ENCODE measurements at regions not wholly inside any gene's neighbourhood (a gene's known extent, or its start where the extent isn't known, plus 50 kb on each side); places are given as distances from the start of the nearest gene placed in this dataset.

GRCh38 chr13:47114030-47114429 is 217.2 kb upstream of the HTR2A start:
- CTCF ChIA-PET: interaction anchor here (0.7 to 1.3 kb wide), 2 partner anchors 12 to 33 kb away, joined by 3 read pairs; no protein-coding TSS in a partner anchor

GRCh38 chr13:47112903-47113299 is 216.0 kb upstream of the HTR2A start:
- ChIA-PET CTCF (no interaction called here), POLR2A (interaction anchor here (1.1 kb wide), 1 partner anchor 13 kb away, joined by 3 read pairs; no protein-coding TSS in a partner anchor)
- Histone ChIP-seq H3K4me3 (ENCODE audit: control insufficient read depth in 1 of 7, extremely low read depth in 1 of 7, insufficient read depth in 4 of 7, low read depth in 2 of 7, low read length in 6 of 7) (no peak overlapping the region), H3K4me1 (ENCODE audit: control extremely low read depth in 1 of 4, control insufficient read depth in 4 of 4, insufficient read depth in 4 of 4, low read length in 3 of 4) (peaks cover 0 to 19% (median 8%) of the 10 kb centered on the region in 4 experiments), H3K27ac (ENCODE audit: insufficient read depth in 1 of 2, low read depth in 1 of 2, low read length in 2 of 2, poor library complexity in 1 of 2, severe bottlenecking in 2 of 2) (no peak overlapping the region), H3K36me3 (ENCODE audit: control insufficient read depth in 4 of 4, insufficient read depth in 4 of 4, low read length in 3 of 4) (no peaks in the 10 kb centered on the region), H3K27me3 (replicated peaks in 2 of 5; ENCODE audit: control insufficient read depth in 4 of 5, insufficient read depth in 5 of 5, low read length in 4 of 5) (no peaks in the 10 kb centered on the region), H3K9me3 (ENCODE audit: control extremely low read depth in 1 of 5, control insufficient read depth in 4 of 5, insufficient read depth in 2 of 5, low read depth in 1 of 5, low read length in 4 of 5) (no peaks in the 10 kb centered on the region)
- no CpG with 5 or more reads among the region's 1 CpG for WGBS (ENCODE audit: insufficient coverage)
- DNase-seq: no peak

More at GRCh38 chr13:47114030-47114429, 217.2 kb upstream of the HTR2A start:
- Histone ChIP-seq H3K9me3 (ENCODE audit: control extremely low read depth in 1 of 5, control insufficient read depth in 4 of 5, insufficient read depth in 2 of 5, low read depth in 1 of 5, low read length in 4 of 5) (no peaks in the 10 kb centered on the region), H3K27ac (ENCODE audit: insufficient read depth in 1 of 2, low read depth in 1 of 2, low read length in 2 of 2, poor library complexity in 1 of 2, severe bottlenecking in 2 of 2) (no peak overlapping the region), H3K4me1 (ENCODE audit: control extremely low read depth in 1 of 4, control insufficient read depth in 4 of 4, insufficient read depth in 4 of 4, low read length in 3 of 4) (peaks cover 0 to 13% (median 5%) of the 10 kb centered on the region in 4 experiments), H3K36me3 (ENCODE audit: control insufficient read depth in 4 of 4, insufficient read depth in 4 of 4, low read length in 3 of 4) (no peaks in the 10 kb centered on the region), H3K27me3 (replicated peaks in 2 of 5; ENCODE audit: control insufficient read depth in 4 of 5, insufficient read depth in 5 of 5, low read length in 4 of 5) (no peaks in the 10 kb centered on the region), H3K4me3 (ENCODE audit: control insufficient read depth in 1 of 7, extremely low read depth in 1 of 7, insufficient read depth in 4 of 7, low read depth in 2 of 7, low read length in 6 of 7) (no peak overlapping the region)
- WGBS (ENCODE audit: insufficient coverage): 100% methylated on average over 1 of the region's 1 CpG
- DNase-seq: no peak
- POLR2A ChIA-PET: no interaction called here

GRCh38 chr13:47112205-47112902 is 215.5 kb upstream of the HTR2A start:
- H3K9me3 ChIP-seq (ENCODE audit: control extremely low read depth in 1 of 5, control insufficient read depth in 4 of 5, insufficient read depth in 2 of 5, low read depth in 1 of 5, low read length in 4 of 5): no peaks in the 10 kb centered on the region
- no peaks in the 10 kb centered on the region for H3K27me3 ChIP-seq (replicated peaks in 2 of 5; ENCODE audit: control insufficient read depth in 4 of 5, insufficient read depth in 5 of 5, low read length in 4 of 5)
- CTCF ChIA-PET: no interaction called here
- peaks cover 0 to 14% (median 7%) of the 10 kb centered on the region in 4 experiments for H3K4me1 ChIP-seq (ENCODE audit: control extremely low read depth in 1 of 4, control insufficient read depth in 4 of 4, insufficient read depth in 4 of 4, low read length in 3 of 4)
- POLR2A ChIA-PET: interaction anchor here (1.1 kb wide), 1 partner anchor 13 kb away, joined by 3 read pairs; no protein-coding TSS in a partner anchor
- 96% methylated on average over 4 of the region's 4 CpGs for WGBS (ENCODE audit: insufficient coverage)
- H3K27ac ChIP-seq (ENCODE audit: insufficient read depth in 1 of 2, low read depth in 1 of 2, low read length in 2 of 2, poor library complexity in 1 of 2, severe bottlenecking in 2 of 2): no peak overlapping the region
- no peak for DNase-seq
- H3K36me3 ChIP-seq (ENCODE audit: control insufficient read depth in 4 of 4, insufficient read depth in 4 of 4, low read length in 3 of 4): no peaks in the 10 kb centered on the region
- H3K4me3 ChIP-seq (ENCODE audit: control insufficient read depth in 1 of 7, extremely low read depth in 1 of 7, insufficient read depth in 4 of 7, low read depth in 2 of 7, low read length in 6 of 7): no peak overlapping the region

GRCh38 chr13:47111499-47111898 is 214.6 kb upstream of the HTR2A start:
- no peak for DNase-seq
- WGBS (ENCODE audit: insufficient coverage): 60% methylated on average over 1 of the region's 3 CpGs
- Histone ChIP-seq H3K9me3 (ENCODE audit: control extremely low read depth in 1 of 5, control insufficient read depth in 4 of 5, insufficient read depth in 2 of 5, low read depth in 1 of 5, low read length in 4 of 5) (no peaks in the 10 kb centered on the region), H3K27me3 (replicated peaks in 2 of 5; ENCODE audit: control insufficient read depth in 4 of 5, insufficient read depth in 5 of 5, low read length in 4 of 5) (no peaks in the 10 kb centered on the region), H3K4me3 (ENCODE audit: control insufficient read depth in 1 of 7, extremely low read depth in 1 of 7, insufficient read depth in 4 of 7, low read depth in 2 of 7, low read length in 6 of 7) (no peak overlapping the region), H3K4me1 (ENCODE audit: control extremely low read depth in 1 of 4, control insufficient read depth in 4 of 4, insufficient read depth in 4 of 4, low read length in 3 of 4) (peaks cover 0 to 11% (median 6%) of the 10 kb centered on the region in 4 experiments), H3K36me3 (ENCODE audit: control insufficient read depth in 4 of 4, insufficient read depth in 4 of 4, low read length in 3 of 4) (no peaks in the 10 kb centered on the region), H3K27ac (ENCODE audit: insufficient read depth in 1 of 2, low read depth in 1 of 2, low read length in 2 of 2, poor library complexity in 1 of 2, severe bottlenecking in 2 of 2) (peak overlapping the region in 1 of 2 experiments; percentile 49)
- ChIA-PET POLR2A (no interaction called here), CTCF (no interaction called here)

- DNase-seq: no peak
- WGBS (ENCODE audit: insufficient coverage): 98% methylated on average over 12 of the region's 12 CpGs
- peaks cover 0 to 11% (median 6%) of the 10 kb centered on the region in 4 experiments for H3K4me1 ChIP-seq (ENCODE audit: control extremely low read depth in 1 of 4, control insufficient read depth in 4 of 4, insufficient read depth in 4 of 4, low read length in 3 of 4)
- H3K36me3 ChIP-seq (ENCODE audit: control insufficient read depth in 4 of 4, insufficient read depth in 4 of 4, low read length in 3 of 4): no peaks in the 10 kb centered on the region
- H3K27ac ChIP-seq (ENCODE audit: insufficient read depth in 1 of 2, low read depth in 1 of 2, low read length in 2 of 2, poor library complexity in 1 of 2, severe bottlenecking in 2 of 2): peak overlapping the region in 1 of 2 experiments; percentile 49
- ChIA-PET CTCF (no interaction called here), POLR2A (no interaction called here)
- H3K27me3 ChIP-seq (replicated peaks in 2 of 5; ENCODE audit: control insufficient read depth in 4 of 5, insufficient read depth in 5 of 5, low read length in 4 of 5): no peaks in the 10 kb centered on the region
- no peaks in the 10 kb centered on the region for H3K9me3 ChIP-seq (ENCODE audit: control extremely low read depth in 1 of 5, control insufficient read depth in 4 of 5, insufficient read depth in 2 of 5, low read depth in 1 of 5, low read length in 4 of 5)
- no peak overlapping the region for H3K4me3 ChIP-seq (ENCODE audit: control insufficient read depth in 1 of 7, extremely low read depth in 1 of 7, insufficient read depth in 4 of 7, low read depth in 2 of 7, low read length in 6 of 7)
Observed at GRCh38 chr13:47110833-47111240, 214.0 kb upstream of the HTR2A start.

GRCh38 chr13:47110141-47110540 is 213.3 kb upstream of the HTR2A start:
- ChIA-PET POLR2A (no interaction called here), CTCF (no interaction called here)
- H3K27me3 ChIP-seq (replicated peaks in 2 of 5; ENCODE audit: control insufficient read depth in 4 of 5, insufficient read depth in 5 of 5, low read length in 4 of 5): no peaks in the 10 kb centered on the region
- WGBS (ENCODE audit: insufficient coverage): 100% methylated on average over 4 of the region's 4 CpGs
- no peaks in the 10 kb centered on the region for H3K36me3 ChIP-seq (ENCODE audit: control insufficient read depth in 4 of 4, insufficient read depth in 4 of 4, low read length in 3 of 4)
- no peak overlapping the region for H3K4me3 ChIP-seq (ENCODE audit: control insufficient read depth in 1 of 7, extremely low read depth in 1 of 7, insufficient read depth in 4 of 7, low read depth in 2 of 7, low read length in 6 of 7)
- H3K27ac ChIP-seq (ENCODE audit: insufficient read depth in 1 of 2, low read depth in 1 of 2, low read length in 2 of 2, poor library complexity in 1 of 2, severe bottlenecking in 2 of 2): no peak overlapping the region
- H3K4me1 ChIP-seq (ENCODE audit: control extremely low read depth in 1 of 4, control insufficient read depth in 4 of 4, insufficient read depth in 4 of 4, low read length in 3 of 4): peaks cover 0 to 11% (median 6%) of the 10 kb centered on the region in 4 experiments
- no peaks in the 10 kb centered on the region for H3K9me3 ChIP-seq (ENCODE audit: control extremely low read depth in 1 of 5, control insufficient read depth in 4 of 5, insufficient read depth in 2 of 5, low read depth in 1 of 5, low read length in 4 of 5)
- DNase-seq: no peak

GRCh38 chr13:47109028-47109427 is 212.2 kb upstream of the HTR2A start:
- Histone ChIP-seq H3K27me3 (replicated peaks in 2 of 5; ENCODE audit: control insufficient read depth in 4 of 5, insufficient read depth in 5 of 5, low read length in 4 of 5) (no peaks in the 10 kb centered on the region), H3K4me3 (ENCODE audit: control insufficient read depth in 1 of 7, extremely low read depth in 1 of 7, insufficient read depth in 4 of 7, low read depth in 2 of 7, low read length in 6 of 7) (peak overlapping the region in 2 of 7 experiments; percentile 8 to 35), H3K27ac (ENCODE audit: insufficient read depth in 1 of 2, low read depth in 1 of 2, low read length in 2 of 2, poor library complexity in 1 of 2, severe bottlenecking in 2 of 2) (no peak overlapping the region), H3K9me3 (ENCODE audit: control extremely low read depth in 1 of 5, control insufficient read depth in 4 of 5, insufficient read depth in 2 of 5, low read depth in 1 of 5, low read length in 4 of 5) (no peaks in the 10 kb centered on the region), H3K4me1 (ENCODE audit: control extremely low read depth in 1 of 4, control insufficient read depth in 4 of 4, insufficient read depth in 4 of 4, low read length in 3 of 4) (peaks cover 0 to 11% (median 6%) of the 10 kb centered on the region in 4 experiments), H3K36me3 (ENCODE audit: control insufficient read depth in 4 of 4, insufficient read depth in 4 of 4, low read length in 3 of 4) (no peaks in the 10 kb centered on the region)
- DNase-seq: peak; percentile 25 to 74 (median 72)
- POLR2A ChIA-PET: interaction anchor here (0.7 kb wide), 1 partner anchor 9 kb away, joined by 3 read pairs; no protein-coding TSS in a partner anchor
- 11% methylated on average over 4 of the region's 4 CpGs for WGBS (ENCODE audit: insufficient coverage)
- CTCF ChIA-PET: no interaction called here

Data from common myeloid progenitor, CD34-positive (primary cell).